ENCODE measurements at regions not wholly inside any gene's neighbourhood (a gene's known extent, or its start where the extent isn't known, plus 50 kb on each side); places are given as distances from the start of the nearest gene placed in this dataset.
"Not testable (repeated sequence)": the region's sequence is repeated elsewhere in the genome, so short reads cannot be mapped to it uniquely, and the experiment has no call there.

- not testable (repeated sequence) for TF ChIP-seq CTCF, EP300 (IDR thresholded peaks at IDR 0.05)
Measured at GRCh38 chr13:18836371-18837178, 345.0 kb downstream of the TUBA3C start.

All from tibial nerve (tissue), 4 donors.